HuH-7 (cell line): ENCODE measurements at regions not wholly inside any gene's neighbourhood (a gene's known extent, or its start where the extent isn't known, plus 50 kb on each side); places are given as distances from the start of the nearest gene placed in this dataset.
"Not testable (repeated sequence)": the region's sequence is repeated elsewhere in the genome, so short reads cannot be mapped to it uniquely, and the experiment has no call there.

Source experiments
- DNase-seq: peaks from one replicate; pipeline ENCODE4 v3.0.0; 2011; ENCODE audit warnings: low spot score

GRCh38 chr1:190832511-190832910 is 354.8 kb upstream of the BRINP3 start:
- DNase-seq = no peak

GRCh38 chr1:190835658-190836057 is 358.0 kb upstream of the BRINP3 start:
- no peak for DNase-seq

GRCh38 chr1:190837200-190837599 is 359.5 kb upstream of the BRINP3 start:
- DNase-seq = not testable (repeated sequence)

- DNase-seq = no peak
Observed at GRCh38 chr1:190837888-190838287, 360.2 kb upstream of the BRINP3 start.

GRCh38 chr1:190847166-190847565 is 369.5 kb upstream of the BRINP3 start:
- no peak for DNase-seq

- DNase-seq = no peak
Observed at GRCh38 chr1:190849346-190849745, 371.7 kb upstream of the BRINP3 start.

- no peak for DNase-seq
Observed at GRCh38 chr1:190852611-190853010, 374.9 kb upstream of the BRINP3 start.

- no peak for DNase-seq
Observed at GRCh38 chr1:190858140-190858539, 380.5 kb upstream of the BRINP3 start.

GRCh38 chr1:190864013-190864641 is 386.5 kb upstream of the BRINP3 start:
- DNase-seq = no peak

GRCh38 chr1:190880352-190880751 is 402.7 kb upstream of the BRINP3 start:
- DNase-seq = no peak

GRCh38 chr1:190881064-190881463 is 403.4 kb upstream of the BRINP3 start:
- no peak for DNase-seq

- no peak for DNase-seq
Observed at GRCh38 chr1:190897233-190897632, 419.6 kb upstream of the BRINP3 start.

- no peak for DNase-seq
Observed at GRCh38 chr1:190904091-190904695, 426.5 kb upstream of the BRINP3 start.

- no peak for DNase-seq
Observed at GRCh38 chr1:190906206-190906725, 428.6 kb upstream of the BRINP3 start.

- DNase-seq = no peak
Observed at GRCh38 chr1:190908246-190908645, 430.6 kb upstream of the BRINP3 start.

- DNase-seq = no peak
Observed at GRCh38 chr1:190908691-190909090, 431.0 kb upstream of the BRINP3 start.

- DNase-seq = no peak
Observed at GRCh38 chr1:190935925-190936324, 458.3 kb upstream of the BRINP3 start.

- DNase-seq = no peak
Observed at GRCh38 chr1:190936337-190936736, 458.7 kb upstream of the BRINP3 start.

GRCh38 chr1:190940951-190941350 is 463.3 kb upstream of the BRINP3 start:
- no peak for DNase-seq

- DNase-seq = no peak
Observed at GRCh38 chr1:190942475-190942874, 464.8 kb upstream of the BRINP3 start.

GRCh38 chr1:190943722-190944121 is 466.1 kb upstream of the BRINP3 start:
- not testable (repeated sequence) for DNase-seq

- DNase-seq = no peak
Observed at GRCh38 chr1:190949939-190950338, 472.3 kb upstream of the BRINP3 start.

GRCh38 chr1:190957565-190957964 is 479.9 kb upstream of the BRINP3 start:
- DNase-seq = no peak

GRCh38 chr1:190963321-190963720 is 485.7 kb upstream of the BRINP3 start:
- DNase-seq = no peak
